Tongue (tissue), 1 donor: ENCODE measurements at regions not wholly inside any gene's neighbourhood (a gene's known extent, or its start where the extent isn't known, plus 50 kb on each side); places are given as distances from the start of the nearest gene placed in this dataset.
A peak's percentile ranks its signal among the peaks of the same experiment; 100 is the strongest.
"Not testable (repeated sequence)": the region's sequence is repeated elsewhere in the genome, so short reads cannot be mapped to it uniquely, and the experiment has no call there.

Source experiments
- DNase-seq: peaks from one replicate; pipeline ENCODE4 v3.0.0-alpha.2; 2015

DNA sequence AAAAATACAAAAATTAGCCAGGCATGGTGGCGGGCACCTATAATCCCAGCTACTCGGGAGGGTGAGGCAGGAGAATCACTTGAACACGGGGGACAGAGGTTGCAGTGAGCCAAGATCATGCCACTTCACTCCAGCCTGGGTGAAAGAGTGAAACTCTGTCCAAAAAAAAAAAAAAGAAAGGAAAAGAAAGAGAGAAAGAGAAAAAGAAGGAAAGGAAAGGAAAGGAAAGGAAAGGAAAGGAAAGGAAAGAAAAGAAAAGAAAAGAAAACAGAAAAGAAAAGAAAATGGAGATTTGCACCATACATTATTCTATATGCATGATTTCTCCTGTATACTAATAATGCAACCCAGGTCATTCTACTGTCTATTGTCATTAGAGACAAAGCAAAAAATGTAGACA, 421.5 kb downstream of the PCDH19 start:
- not testable (repeated sequence) for DNase-seq

DNA sequence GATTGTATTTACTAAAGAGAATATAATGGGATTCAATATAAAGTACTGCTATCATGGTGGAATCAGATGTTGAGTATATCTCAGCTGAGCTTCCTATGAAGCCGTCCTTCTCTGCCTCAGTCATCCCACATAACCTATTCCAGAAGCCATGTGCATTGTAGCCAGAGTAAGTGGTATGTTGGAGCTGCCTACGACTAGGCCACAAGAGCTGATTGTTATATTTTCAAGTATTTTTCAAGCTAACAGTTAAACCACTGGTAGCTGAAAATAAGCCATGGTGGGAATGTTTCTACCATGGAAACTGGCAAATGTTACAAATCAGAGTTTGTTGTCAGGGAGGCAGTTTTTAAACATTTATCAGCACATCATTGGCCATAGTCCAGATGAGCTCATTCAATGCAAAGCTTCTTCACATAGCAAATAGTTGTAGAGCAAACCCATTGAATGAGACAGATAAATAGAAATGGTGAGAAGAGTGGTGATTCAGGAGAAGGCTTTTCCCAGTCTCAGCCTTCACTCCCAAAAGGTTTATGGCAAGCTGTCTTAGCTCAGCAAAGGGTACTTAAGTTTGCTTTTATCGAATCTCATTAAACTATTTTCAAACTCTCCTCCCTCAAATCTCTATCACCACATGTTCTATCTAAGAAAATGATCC, 436.4 kb downstream of the PCDH19 start:
- peak; percentile 1 for DNase-seq

DNA sequence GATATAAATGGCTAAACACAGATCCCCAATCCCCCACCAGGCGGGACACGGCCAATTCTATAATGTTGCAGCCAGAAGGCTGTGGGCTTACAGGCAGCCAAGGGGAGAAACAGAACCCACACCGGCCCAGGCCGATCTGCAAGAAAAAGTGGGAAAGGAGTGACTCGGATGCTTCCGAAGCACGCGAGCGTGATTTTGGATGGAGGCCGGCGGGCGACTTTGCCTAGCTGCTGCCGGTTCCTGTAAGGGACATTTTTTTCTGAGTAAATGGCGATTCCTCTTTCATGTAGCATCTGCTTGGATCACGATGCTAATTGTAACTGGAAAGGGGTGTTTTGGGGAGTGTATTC, 470.2 kb downstream of the PCDH19 start:
- no peak for DNase-seq

DNA sequence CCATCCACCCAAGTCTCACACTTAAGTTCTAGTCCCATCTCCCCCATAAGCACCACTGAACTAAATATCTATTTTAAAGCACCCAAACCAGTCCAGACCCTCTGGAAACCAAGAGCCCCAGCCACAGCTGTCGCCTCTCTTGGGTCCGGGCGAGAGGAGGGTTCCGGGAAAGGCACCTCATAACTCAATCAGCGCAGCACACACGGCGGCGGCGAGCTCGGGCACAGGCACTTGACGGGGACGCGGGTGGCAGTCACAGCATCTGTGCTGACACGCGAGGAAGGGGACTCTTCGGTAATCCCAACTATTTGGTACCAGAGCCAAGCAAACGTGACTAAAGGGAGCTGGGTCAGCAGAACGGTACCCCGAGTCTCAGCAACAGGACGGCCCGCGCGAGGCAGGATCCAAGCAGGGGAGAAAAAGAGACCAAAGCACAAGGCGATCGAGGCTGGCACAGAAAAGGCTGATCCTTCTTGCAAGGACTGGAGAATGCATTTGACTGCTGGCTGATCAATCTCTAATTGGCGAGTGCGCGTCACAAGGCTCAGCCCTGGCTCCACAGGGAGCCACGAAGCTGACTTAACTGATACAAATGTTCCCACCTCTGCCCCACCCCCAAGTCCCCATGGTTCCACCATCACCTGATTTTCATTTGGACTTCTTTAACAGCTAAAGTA, 470.7 kb downstream of the PCDH19 start:
- DNase-seq, result not testable (repeated sequence)

DNA sequence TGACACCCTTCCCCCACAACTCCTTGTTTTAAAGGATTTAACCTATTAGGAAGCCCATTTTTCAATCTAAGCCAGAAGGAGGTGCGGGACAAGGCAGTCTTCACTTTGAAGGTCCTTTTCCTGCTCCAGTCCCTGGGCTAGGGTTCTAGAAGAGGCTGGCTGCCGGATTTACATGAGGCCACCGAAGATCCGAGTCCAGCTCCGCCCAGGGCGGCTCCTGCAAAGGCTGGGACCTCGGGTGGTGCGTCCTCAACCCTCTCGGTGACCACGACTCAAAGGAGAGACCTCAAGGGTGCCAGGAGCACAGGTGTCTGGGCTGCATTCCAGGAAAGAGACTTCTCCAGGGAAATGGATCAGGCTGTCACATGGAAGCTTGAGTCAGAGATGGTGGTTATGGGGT, 471.6 kb downstream of the PCDH19 start:
- no peak for DNase-seq

DNA sequence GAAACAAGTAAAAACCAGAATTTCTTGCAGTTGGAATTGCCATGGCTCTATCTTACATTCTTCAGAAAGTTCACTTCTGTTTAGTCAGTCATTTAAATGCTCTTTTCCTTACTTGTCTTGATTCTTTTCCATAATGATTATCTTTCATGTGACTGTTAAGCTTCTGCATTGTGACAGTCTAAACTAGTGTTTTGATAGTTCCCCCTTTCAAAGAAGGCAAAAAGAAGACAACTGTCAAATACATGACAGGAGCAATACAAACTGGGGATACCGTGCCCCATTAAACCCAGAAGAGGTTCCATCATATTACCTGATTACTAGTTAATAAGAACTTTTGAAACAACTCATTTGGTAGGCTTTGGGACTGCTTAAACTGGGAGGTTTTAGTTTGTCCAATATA, 476.2 kb downstream of the PCDH19 start:
- no peak for DNase-seq

DNA sequence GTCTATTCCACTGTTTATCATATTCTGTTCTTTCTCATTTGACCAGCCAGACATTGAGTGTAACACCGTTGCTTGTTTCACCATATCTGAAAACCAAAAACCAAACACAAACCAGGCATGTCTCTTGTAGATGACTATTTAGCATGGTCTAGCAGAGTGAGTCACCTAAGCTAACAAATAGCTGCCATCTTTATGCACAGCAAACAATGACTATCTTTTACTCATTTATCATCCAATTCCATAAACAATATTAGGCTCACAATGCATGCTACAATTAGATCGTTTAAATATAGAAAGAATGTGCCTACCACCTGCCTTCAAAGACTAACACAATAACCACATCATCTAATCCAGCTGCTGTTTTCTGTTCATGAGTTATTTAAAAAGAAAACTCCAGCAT, 495.4 kb downstream of the PCDH19 start:
- DNase-seq, result no peak

DNA sequence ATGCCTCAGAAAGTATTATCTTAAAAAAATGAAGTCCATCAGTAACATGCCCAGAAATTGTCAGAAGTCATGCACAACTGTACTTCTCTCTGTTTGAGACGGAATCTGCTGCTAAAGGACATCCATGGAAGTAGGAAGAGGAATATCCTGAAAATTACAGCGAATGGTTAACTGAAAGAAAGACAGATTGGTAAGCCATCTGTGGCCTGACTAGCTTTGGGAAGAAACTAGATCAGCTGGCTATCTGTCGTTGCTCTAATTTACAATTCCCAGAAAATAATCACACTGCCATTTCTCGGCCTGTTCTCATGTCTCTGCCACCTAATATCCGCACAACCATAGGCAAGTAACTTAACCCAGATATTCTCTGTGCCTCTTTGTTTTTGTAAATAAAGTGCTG, 496.5 kb downstream of the PCDH19 start:
- DNase-seq, result no peak

DNA sequence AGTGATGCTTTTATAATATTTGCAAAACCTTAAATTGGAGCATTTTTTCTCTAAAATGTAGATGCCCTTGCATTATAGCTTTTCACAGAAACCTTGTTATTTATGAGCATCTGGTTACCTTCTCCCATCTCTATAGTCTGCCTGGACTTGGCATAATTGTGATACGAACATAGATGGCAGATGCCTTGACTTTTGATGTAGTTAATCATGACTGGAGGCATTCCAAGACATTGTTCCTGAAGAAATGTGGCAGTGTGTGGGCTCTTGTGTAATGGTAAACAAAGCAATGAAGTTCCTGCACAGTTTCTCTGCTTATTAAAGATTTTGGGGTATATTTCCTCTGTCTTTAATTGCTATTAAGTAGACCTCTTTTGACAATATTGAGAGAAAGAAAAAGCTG, 500.1 kb downstream of the PCDH19 start:
- DNase-seq, result no peak

DNA sequence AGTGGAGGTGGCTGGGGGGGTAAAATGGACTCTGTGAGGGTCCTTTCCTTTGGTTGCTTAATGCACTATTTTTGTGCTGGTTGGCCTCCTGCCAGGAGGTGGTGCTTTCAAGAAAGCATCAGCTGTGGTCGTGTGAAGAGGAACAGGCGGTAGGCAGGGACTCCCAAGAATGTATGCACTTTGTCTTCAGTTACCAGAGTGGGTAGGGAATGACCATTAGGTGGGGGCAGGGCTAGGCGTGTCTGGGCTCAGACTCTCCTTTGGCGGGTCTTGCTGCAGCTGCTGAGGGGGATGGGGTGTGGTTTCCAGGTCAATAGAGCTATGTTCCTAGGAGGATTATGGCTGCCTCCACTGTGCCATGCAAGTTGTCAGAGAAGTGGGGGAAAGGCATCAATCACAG, 509.0 kb downstream of the PCDH19 start:
- DNase-seq, result peak; percentile 55

DNA sequence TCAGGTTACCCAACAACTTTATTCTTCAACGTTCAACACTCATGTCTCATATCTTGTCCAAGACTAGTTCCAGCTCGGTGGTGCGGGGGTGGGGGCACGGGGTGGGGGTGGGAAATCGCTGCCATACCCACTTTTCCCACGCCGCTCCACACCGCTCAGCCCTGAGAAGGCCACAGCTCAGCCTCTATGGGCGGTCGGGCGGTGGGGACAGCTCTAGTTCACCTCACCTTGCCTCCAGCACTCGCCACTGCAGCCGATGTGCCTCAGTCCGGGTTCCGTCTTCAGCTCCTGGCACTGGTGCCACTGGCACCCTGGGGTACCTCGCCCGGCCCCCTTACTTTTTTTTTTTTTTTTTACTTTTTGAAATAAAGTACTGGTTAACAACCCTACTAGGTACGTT, 522.2 kb downstream of the PCDH19 start:
- no peak for DNase-seq

DNA sequence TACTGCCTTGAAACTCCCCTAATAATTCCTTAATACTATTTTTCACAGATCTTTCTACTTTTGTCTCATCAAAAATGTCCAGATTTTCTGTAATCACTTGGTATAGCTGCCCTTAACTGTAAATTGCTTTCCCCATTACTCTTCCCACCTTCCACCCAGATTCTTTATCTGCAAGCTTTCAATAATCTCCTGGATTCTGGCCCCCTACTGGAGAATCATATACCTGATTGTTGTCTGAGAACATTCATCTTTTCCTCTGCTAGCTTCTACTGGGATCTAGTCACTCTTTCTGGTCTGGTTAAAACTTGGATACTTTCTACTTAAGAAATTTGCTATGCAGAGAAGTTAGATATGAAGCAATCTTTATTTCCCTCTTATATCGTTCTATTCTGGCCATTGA, 552.6 kb downstream of the PCDH19 start:
- DNase-seq, result no peak

DNA sequence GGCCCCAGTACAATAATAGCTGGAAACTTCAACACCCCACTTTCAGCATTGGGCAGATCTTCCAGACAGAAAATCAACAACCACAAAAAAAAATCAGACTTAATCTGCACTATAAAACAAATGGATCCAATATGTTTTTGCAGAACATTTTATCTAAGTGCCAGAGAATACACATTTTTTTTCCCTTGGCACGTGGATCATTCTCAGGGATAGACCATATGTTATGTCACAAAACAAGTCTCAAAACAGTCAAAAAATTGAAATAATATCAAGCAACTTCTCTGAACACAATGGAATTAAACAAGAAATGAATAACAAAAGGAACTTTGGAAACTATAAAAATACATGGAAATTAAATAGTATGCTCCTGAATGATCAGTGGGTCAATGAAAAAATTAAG, 576.3 kb downstream of the PCDH19 start:
- no peak for DNase-seq

DNA sequence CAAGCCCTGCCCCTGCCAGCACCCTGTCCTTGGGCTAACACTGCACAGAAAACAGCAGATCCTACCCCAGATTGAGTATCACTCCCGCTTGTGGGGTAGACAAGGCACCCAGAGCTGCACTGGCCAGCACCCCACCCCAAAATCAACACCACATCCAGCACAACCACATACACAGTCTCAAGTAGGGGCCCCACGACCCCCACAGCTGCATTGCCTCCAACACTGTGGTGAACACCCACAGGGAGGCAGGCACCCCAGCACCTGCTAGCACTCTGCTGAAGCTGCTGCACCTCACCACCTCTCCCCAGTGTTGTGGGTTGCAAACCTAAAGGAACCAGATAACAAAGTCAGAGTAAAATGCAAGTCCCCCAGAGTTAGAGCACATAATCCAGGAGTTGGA, 589.9 kb downstream of the PCDH19 start:
- no peak for DNase-seq

DNA sequence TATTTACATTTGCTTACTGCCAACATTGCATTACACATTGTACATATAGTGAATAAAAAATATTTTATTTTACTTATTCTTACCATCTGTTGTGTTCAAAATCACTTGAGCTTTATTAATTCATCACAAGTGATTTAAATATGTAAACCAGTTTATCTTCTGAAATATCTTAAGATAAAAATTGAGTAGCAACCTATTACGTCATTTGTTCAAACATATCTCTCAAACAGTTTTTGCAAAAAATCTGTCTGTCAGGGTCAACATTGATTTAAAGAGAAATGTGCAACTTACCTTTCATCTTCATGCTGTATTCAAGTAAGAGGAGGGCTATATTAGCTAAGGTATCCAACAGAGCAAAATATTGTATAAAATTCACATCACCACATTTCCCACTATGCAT, 610.1 kb downstream of the PCDH19 start:
- DNase-seq, result no peak

DNA sequence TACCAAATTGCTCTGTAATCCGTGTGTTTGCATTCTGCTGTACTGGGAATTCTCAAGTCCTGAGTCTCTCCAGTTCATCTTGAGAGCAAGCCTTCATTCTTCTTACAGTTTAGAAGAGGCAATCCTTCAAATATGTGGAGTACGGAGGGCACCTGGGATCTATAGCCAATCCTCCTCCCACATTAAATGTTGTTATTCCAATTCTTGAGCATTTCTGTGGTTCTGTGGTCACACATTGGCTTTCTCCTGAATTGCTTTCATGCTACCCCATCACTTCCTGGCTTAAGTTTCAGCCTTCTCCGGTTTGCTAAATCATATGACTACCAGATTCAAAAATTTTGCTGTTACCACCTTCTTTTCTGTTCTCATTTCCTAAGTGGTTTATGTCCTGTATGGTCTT, 611.1 kb downstream of the PCDH19 start:
- no peak for DNase-seq

DNA sequence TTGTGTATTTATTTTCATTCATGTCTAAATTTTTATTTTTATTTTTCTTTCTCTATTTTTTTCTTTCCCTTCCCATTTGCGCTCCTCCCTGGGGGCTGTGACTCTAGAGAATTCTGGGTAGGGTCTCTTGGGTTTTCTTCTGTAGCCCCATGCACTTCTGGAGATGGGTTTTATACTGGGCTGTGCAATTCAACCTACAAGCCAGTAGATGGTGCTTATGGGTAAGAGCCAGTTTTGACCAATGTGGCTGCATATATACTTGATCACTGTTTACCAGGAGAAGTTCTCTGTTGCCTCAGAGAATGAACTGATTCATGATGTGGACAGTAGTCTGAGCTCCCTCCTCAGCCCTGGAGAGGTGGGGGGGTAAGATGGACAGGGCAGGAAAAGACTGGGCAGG, 614.6 kb downstream of the PCDH19 start:
- no peak for DNase-seq

DNA sequence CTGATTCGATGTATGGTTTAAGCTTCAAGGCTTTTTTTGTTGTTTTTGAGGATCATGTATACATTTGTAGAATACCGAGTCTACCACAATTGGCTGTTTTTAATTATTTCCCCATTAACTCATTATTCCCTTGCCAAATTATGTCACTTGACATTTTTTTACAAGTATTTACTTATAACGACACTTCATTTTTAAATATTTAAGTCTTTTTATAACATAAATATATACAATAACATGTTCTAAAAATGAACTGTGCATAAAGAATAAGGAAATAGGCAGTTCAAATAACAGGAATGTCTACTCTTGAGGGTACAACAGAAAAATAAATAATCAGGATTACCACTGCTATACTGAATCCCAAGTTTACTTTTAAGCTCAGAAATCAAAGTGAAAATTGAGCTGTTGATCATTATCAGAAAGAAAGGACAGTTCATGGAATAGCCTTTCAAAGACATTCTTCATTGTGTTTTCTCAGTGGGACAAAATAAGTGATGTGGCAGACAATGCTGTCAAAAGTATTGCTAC, 627.5 kb downstream of the PCDH19 start:
- no peak for DNase-seq

DNA sequence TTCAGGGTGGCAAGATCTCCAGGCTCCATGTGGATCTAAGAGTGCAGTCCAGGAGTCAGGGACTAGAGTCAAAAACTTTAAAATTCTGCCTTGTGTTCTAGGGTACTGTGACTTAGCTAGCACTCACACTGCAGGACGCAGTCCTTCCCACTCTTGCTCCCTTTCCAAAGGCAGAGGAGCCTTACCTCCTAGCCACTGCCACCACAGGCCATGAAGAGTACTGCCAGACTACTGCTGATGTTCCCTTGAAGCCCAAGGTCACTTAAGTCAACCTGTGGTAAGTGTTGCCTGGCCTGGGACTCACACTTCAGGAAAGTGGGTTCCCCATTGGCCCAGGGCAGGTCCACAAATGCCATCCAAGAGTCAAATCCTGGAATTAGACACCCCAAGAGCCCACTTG, 632.2 kb downstream of the PCDH19 start:
- no peak for DNase-seq

DNA sequence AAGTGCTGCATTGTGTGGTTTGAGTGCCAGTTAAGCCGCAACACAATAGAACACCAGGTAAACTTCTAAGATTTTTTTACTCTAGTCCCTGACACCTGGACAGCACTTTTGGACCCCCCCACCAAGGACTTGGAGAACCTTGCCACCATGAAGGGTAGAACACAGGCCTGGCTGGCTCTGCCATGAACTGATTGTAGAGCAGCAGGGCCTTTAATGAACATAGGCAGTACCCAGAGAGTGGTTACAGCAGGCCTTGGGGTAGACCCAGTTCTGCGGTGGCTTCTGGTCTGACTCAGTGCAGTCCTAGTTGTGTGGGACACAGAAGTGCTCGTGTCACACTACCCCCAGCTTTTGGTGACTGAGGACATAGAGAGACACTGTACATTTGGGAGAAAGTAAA, 648.3 kb downstream of the PCDH19 start:
- no peak for DNase-seq

DNA sequence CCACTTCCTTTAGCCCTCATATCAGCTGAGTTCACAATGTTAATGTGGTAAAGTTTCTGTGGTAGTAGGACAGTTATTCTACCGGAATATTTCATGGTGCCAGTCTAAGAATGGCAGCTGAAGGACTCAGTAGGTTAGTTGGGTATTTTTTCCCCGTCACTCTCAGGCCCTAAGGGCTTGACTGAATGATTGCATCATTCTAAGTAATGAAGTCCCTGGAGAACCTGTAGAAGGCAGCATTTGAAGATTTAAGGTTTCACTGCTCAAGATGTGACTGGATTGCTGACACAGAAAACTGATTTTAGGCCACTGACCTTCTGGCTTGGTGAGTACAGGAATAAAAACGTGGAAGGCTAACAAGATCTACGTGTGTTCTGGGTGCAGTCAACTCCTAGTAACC, 657.3 kb downstream of the PCDH19 start:
- DNase-seq, result no peak

DNA sequence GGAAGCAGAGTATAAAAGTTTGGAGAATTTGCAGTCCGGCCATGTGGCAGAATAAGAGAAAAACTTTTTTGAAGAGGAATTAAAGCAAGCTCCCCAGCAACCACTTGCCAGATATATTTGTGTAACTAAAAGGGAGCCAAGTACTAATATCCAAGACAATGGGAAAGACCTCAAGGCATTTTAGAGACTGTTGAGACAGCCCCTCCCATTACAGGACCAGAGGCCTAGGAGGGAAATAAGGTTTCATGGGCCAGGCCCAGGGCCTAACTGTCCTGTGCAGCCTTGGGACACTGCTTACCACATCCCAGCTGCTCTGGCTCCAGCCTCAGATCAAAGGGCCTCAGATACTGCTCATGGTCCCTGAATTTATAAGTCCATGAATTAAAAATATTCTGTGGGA, 659.4 kb downstream of the PCDH19 start:
- DNase-seq, result no peak

DNA sequence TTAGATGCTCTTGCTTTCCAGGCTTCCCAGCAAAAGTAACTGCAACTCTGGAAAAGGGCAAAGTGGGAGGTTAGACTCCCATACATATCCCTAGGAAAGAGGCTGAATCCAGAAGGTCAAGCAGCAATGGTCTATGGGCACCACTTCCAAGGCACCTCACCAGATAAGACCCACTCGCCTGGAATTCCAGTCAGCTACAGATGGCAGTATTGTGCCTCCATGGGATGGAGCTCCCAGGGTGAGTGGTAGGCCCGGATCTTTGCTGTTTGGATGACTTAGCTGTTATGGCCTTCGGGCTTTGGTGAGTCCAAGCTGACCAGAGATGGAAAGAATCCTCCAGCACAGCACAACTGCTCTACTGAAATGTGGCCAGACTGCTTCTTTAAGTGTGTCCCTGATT, 688.0 kb downstream of the PCDH19 start:
- DNase-seq, result no peak

DNA sequence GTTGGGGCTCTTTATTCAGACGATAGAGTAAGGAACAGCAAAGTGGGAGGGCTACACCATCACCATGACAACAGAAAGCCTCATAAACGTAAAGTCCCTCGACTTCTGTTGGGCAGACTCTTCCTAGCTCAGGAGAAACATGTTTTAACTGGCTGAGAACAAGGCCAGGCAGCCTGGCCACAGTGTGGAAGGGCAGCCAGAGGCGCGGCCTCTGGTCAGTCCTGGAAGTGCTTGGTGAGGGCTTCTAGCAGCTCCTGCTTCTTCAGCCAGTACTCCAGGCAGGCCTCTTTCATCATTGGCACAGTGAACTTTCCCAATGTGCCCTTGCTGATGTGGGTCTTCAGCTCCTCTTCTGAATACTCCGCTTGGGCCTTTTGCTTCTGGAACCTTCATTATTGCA, 690.9 kb downstream of the PCDH19 start:
- DNase-seq, result no peak
